DMS153 treated with DMSO at 0.1 percent for 48 hours (cell line): ENCODE measurements at regions not wholly inside any gene's neighbourhood (a gene's known extent, or its start where the extent isn't known, plus 50 kb on each side); places are given as distances from the start of the nearest gene placed in this dataset.

ENCODE experiments used
- DNase-seq: peaks from one replicate; lab custom pipeline; 2025; ENCODE audit not compliant: unreplicated experiment; lab: John Stamatoyannopoulos, UW

GRCh38 chr22:49721211-49721763, 106.4 kb downstream of the BRD1 start:
- DNase-seq = no peak

GRCh38 chr22:49720279-49720959, 107.3 kb downstream of the BRD1 start:
- DNase-seq = no peak

- DNase-seq = no peak
Measured at GRCh38 chr22:49719046-49719445, 108.6 kb downstream of the BRD1 start.

GRCh38 chr22:49718396-49718795, 109.3 kb downstream of the BRD1 start:
- DNase-seq = no peak

- DNase-seq = no peak
Measured at GRCh38 chr22:49717322-49717919, 110.3 kb downstream of the BRD1 start.

- no peak for DNase-seq
Measured at GRCh38 chr22:49716441-49716840, 111.2 kb downstream of the BRD1 start.

GRCh38 chr22:49715450-49715849, 112.2 kb downstream of the BRD1 start:
- no peak for DNase-seq

- no peak for DNase-seq
Measured at GRCh38 chr22:49713003-49713402, 114.7 kb downstream of the BRD1 start.

- DNase-seq = no peak
Measured at GRCh38 chr22:49712195-49712791, 115.4 kb downstream of the BRD1 start.

GRCh38 chr22:49710746-49711145, 116.9 kb downstream of the BRD1 start:
- no peak for DNase-seq

- DNase-seq = no peak
Measured at GRCh38 chr22:49709464-49709863, 118.2 kb downstream of the BRD1 start.

GRCh38 chr22:49705972-49706352, 121.7 kb downstream of the BRD1 start:
- no peak for DNase-seq

- no peak for DNase-seq
Measured at GRCh38 chr22:49705216-49705971, 122.3 kb downstream of the BRD1 start.

GRCh38 chr22:49704345-49705215, 123.1 kb downstream of the BRD1 start:
- DNase-seq = no peak

- no peak for DNase-seq
Measured at GRCh38 chr22:49703990-49704344, 123.7 kb downstream of the BRD1 start.

GRCh38 chr22:49703505-49703904, 124.2 kb downstream of the BRD1 start:
- DNase-seq = no peak

GRCh38 chr22:49702068-49702397, 125.6 kb downstream of the BRD1 start:
- no peak for DNase-seq

GRCh38 chr22:49701380-49702067, 126.1 kb downstream of the BRD1 start:
- no peak for DNase-seq

- DNase-seq = no peak
Measured at GRCh38 chr22:49699928-49700498, 127.7 kb downstream of the BRD1 start.

GRCh38 chr22:49699476-49699875, 128.2 kb downstream of the BRD1 start:
- no peak for DNase-seq
